ENCODE measurements at regions not wholly inside any gene's neighbourhood (a gene's known extent, or its start where the extent isn't known, plus 50 kb on each side); places are given as distances from the start of the nearest gene placed in this dataset.
"Not testable (repeated sequence)": the region's sequence is repeated elsewhere in the genome, so short reads cannot be mapped to it uniquely, and the experiment has no call there.

GRCh38 chr11:95641495-95641894, 148.1 kb downstream of the FAM76B start:
- DNase-seq, result no peak

- no peak for DNase-seq
These were observed 151.1 kb downstream of the FAM76B start for GRCh38 chr11:95638501-95638900.

GRCh38 chr11:95625164-95625900, 164.2 kb downstream of the FAM76B start:
- no peak for DNase-seq

GRCh38 chr11:95616256-95616804, 173.3 kb downstream of the FAM76B start:
- DNase-seq, result no peak

- no peak for DNase-seq
These were observed 177.8 kb downstream of the FAM76B start for GRCh38 chr11:95611827-95612226.

- not testable (repeated sequence) for DNase-seq
These were observed 179.4 kb downstream of the FAM76B start for GRCh38 chr11:95610185-95610584.

GRCh38 chr11:95608093-95608492, 181.5 kb downstream of the FAM76B start:
- no peak for DNase-seq

- DNase-seq, result no peak
These were observed 182.8 kb downstream of the FAM76B start for GRCh38 chr11:95606824-95607223.

GRCh38 chr11:95605271-95605940, 184.2 kb downstream of the FAM76B start:
- DNase-seq, result no peak

GRCh38 chr11:95599959-95600586, 189.5 kb downstream of the FAM76B start:
- no peak for DNase-seq

GRCh38 chr11:95595973-95596489, 193.6 kb downstream of the FAM76B start:
- DNase-seq, result no peak

GRCh38 chr11:95595541-95595940, 194.0 kb downstream of the FAM76B start:
- DNase-seq, result no peak

- no peak for DNase-seq
These were observed 196.5 kb downstream of the FAM76B start for GRCh38 chr11:95593111-95593510.

- no peak for DNase-seq
These were observed 197.1 kb downstream of the FAM76B start for GRCh38 chr11:95592471-95592870.

GRCh38 chr11:95589893-95590612, 199.5 kb downstream of the FAM76B start:
- no peak for DNase-seq

- DNase-seq, result no peak
These were observed 200.8 kb downstream of the FAM76B start for GRCh38 chr11:95588821-95589220.

- no peak for DNase-seq
These were observed 202.9 kb downstream of the FAM76B start for GRCh38 chr11:95586661-95587060.

GRCh38 chr11:95586155-95586554, 203.4 kb downstream of the FAM76B start:
- no peak for DNase-seq

- no peak for DNase-seq
These were observed 203.9 kb downstream of the FAM76B start for GRCh38 chr11:95585752-95586077.

- DNase-seq, result peak; percentile 62
These were observed 204.4 kb downstream of the FAM76B start for GRCh38 chr11:95585069-95585751.

GRCh38 chr11:95584589-95584988, 205.0 kb downstream of the FAM76B start:
- DNase-seq, result no peak

- peak; percentile 46 for DNase-seq
These were observed 205.4 kb downstream of the FAM76B start for GRCh38 chr11:95584180-95584579.
